Neural progenitor cell (in vitro differentiated cells): ENCODE measurements at regions not wholly inside any gene's neighbourhood (a gene's known extent, or its start where the extent isn't known, plus 50 kb on each side); places are given as distances from the start of the nearest gene placed in this dataset.

Experiments
- CTCF ChIP-seq: fragments of 200-600 bp; sonication (generic); IDR thresholded peaks from 2 replicates; pipeline ENCODE4 v1.5.1; 2017; ENCODE audit warnings: antibody characterized with exemption, mild to moderate bottlenecking
- EZH2 ChIP-seq: fragments of 200-600 bp; sonication (generic); IDR thresholded peaks from 2 replicates; pipeline ENCODE4 v1.6.1; 2017; ENCODE audit warnings: antibody characterized with exemption, mild to moderate bottlenecking, moderate library complexity
- EZH2phosphoT487 ChIP-seq: fragments of 200-600 bp; sonication (generic); IDR thresholded peaks from 2 replicates; pipeline ENCODE4 v1.6.1; 2017; ENCODE audit warnings: antibody characterized with exemption

DNA sequence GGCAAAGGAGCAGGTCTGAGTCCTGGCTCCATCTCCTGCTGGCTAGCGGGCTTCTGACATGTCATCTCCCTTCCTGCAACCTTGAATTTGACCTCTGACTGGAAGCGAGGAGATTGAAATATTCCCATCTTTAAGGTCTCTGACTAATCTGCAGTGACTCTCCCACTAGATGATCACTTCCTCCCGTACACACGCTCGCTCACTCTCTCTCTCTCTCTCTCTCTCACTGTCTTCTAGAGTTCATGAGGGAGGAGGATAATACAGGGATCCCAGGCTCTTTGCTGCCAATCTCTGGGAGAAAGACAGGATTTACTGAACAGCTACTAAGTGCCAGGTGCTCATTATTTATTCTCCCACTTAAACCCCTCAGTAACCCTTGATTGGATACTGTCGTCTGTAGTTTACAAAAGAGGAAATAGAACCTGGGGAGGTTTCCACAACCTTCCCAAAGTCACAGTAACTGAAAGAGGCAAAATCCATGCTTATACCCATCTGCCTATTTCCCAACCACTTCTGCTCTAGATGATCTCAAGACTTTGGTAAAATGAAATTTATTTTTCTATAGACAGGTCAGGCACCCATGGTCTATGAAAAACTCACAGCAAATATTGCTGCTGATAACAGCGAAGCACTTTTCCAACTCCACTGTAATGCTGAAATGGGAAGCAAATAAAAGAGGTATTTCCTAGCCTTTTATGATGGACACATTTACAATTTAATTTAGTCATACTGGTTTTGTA is 193.5 kb upstream of the C1QTNF7 start:
- TF ChIP-seq CTCF (no peak), EZH2phosphoT487 (no peak), EZH2 (no peak)
